CD4-positive, alpha-beta memory T cell (primary cell): ENCODE measurements at regions not wholly inside any gene's neighbourhood (a gene's known extent, or its start where the extent isn't known, plus 50 kb on each side); places are given as distances from the start of the nearest gene placed in this dataset.

ENCODE experiments used
- CTCF ChIA-PET: fragments of 350-600 bp; sonication (Branson Sonifier 250); formaldehyde crosslinking; loops from one replicate; lab custom pipeline; 2021; ENCODE audit warnings: inconsistent platforms; ENCODE audit not compliant: partially characterized antibody; lab: Charles Lee
- POLR2A ChIA-PET: fragments of 350-600 bp; sonication (Branson Sonifier 250); formaldehyde crosslinking; loops from one replicate; lab custom pipeline; 2021; ENCODE audit not compliant: partially characterized antibody; lab: Charles Lee
- DNase-seq, 5 donors: peaks; one replicate each; pipeline versions ENCODE4 v3.0.0 to v3.0.0-alpha.2; 2020 to 2022; ENCODE audit warnings: mixed read lengths in 1 of 5
- H3K27ac ChIP-seq: one replicate; pipeline ENCODE4 v1.7.0; 2013; ENCODE audit warnings: low read depth, low read length
- H3K27me3 ChIP-seq: 2 replicates; pipeline ENCODE4 v1.7.0; 2013; ENCODE audit warnings: mild to moderate bottlenecking, low read length, moderate library complexity; ENCODE audit not compliant: insufficient read depth
- H3K36me3 ChIP-seq: 2 replicates; pipeline ENCODE4 v1.7.0; 2013; ENCODE audit warnings: mild to moderate bottlenecking, low read length, moderate library complexity; ENCODE audit not compliant: insufficient read depth
- H3K4me1 ChIP-seq: 2 replicates; pipeline ENCODE4 v1.7.0; 2013; ENCODE audit warnings: mild to moderate bottlenecking, low read length, moderate library complexity; ENCODE audit not compliant: insufficient read depth
- H3K4me3 ChIP-seq, 2 donors: one replicate each; pipeline ENCODE4 v1.7.0; 2013; ENCODE audit warnings: low read length in 2 of 2, mild to moderate bottlenecking in 1 of 2
- H3K9me3 ChIP-seq, 2 donors: one replicate each; pipeline ENCODE4 v1.7.0; 2013; ENCODE audit warnings: low read length in 2 of 2, control low read depth in 1 of 2; ENCODE audit not compliant: control insufficient read depth in 1 of 2
- H3K27ac Mint-ChIP-seq, 7 donors: one replicate each; pipeline ENCODE4 v1.8.0; 2020 to 2021; ENCODE audit warnings: mixed read lengths in 7 of 7, mild to moderate bottlenecking in 6 of 7, inconsistent platforms in 3 of 7, moderate library complexity in 3 of 7
- H3K27me3 Mint-ChIP-seq, 2 donors: one replicate each; pipeline ENCODE4 v1.8.0; 2020 to 2021; ENCODE audit warnings: mixed read lengths in 2 of 2
- H3K36me3 Mint-ChIP-seq, 2 donors: one replicate each; pipeline ENCODE4 v1.8.0; 2020 to 2021; ENCODE audit warnings: mixed read lengths in 2 of 2, inconsistent platforms in 1 of 2, mild to moderate bottlenecking in 1 of 2
- H3K4me1 Mint-ChIP-seq, 4 donors: one replicate each; pipeline ENCODE4 v1.8.0; 2020 to 2021; ENCODE audit warnings: mixed read lengths in 4 of 4, mild to moderate bottlenecking in 1 of 4
- H3K4me3 Mint-ChIP-seq, 8 donors: one replicate each; pipeline ENCODE4 v1.8.0; 2020 to 2021; ENCODE audit warnings: mixed read lengths in 8 of 8, mild to moderate bottlenecking in 7 of 8, moderate library complexity in 6 of 8, inconsistent platforms in 3 of 8
- H3K9me3 Mint-ChIP-seq, 8 donors: one replicate each; pipeline ENCODE4 v1.8.0; 2020 to 2021; ENCODE audit warnings: mixed read lengths in 8 of 8, mild to moderate bottlenecking in 5 of 8, inconsistent platforms in 3 of 8, moderate library complexity in 1 of 8
- intact Hi-C: fragments of 100-400 bp; cut with micrococcal nuclease; formaldehyde crosslinking; loops from one replicate; pipeline ENCODE4 v1.15.1; 2023

GRCh38 chr5:124436294-124436693 is 310.1 kb downstream of the ZNF608 start:
- Mint-ChIP-seq H3K9me3 (peaks cover 0 to 29% (median 6%) of the 10 kb centered on the region in 8 donors), H3K27me3 (no peaks in the 10 kb centered on the region), H3K4me1 (no peaks in the 10 kb centered on the region), H3K4me3 (no peak overlapping the region), H3K36me3 (no peaks in the 10 kb centered on the region), H3K27ac (no peak overlapping the region)
- H3K27ac ChIP-seq = no peak overlapping the region
- DNase-seq = no peak
- H3K4me3 ChIP-seq = no peak overlapping the region
- no peaks in the 10 kb centered on the region for H3K9me3 ChIP-seq
- H3K4me1 ChIP-seq = no peaks in the 10 kb centered on the region
- intact Hi-C loops = no loop called here
- CTCF ChIA-PET = no interaction called here
- POLR2A ChIA-PET = no interaction called here
- no peaks in the 10 kb centered on the region for H3K36me3 ChIP-seq
- H3K27me3 ChIP-seq = no peaks in the 10 kb centered on the region

GRCh38 chr5:124433170-124433569 is 313.3 kb downstream of the ZNF608 start:
- no peak overlapping the region for H3K27ac Mint-ChIP-seq
- Histone ChIP-seq H3K4me3 (no peak overlapping the region), H3K4me1 (no peaks in the 10 kb centered on the region), H3K27me3 (no peaks in the 10 kb centered on the region), H3K27ac (no peak overlapping the region), H3K9me3 (no peaks in the 10 kb centered on the region), H3K36me3 (no peaks in the 10 kb centered on the region)
- POLR2A ChIA-PET = no interaction called here
- intact Hi-C loops = no loop called here
- H3K4me3 Mint-ChIP-seq = no peak overlapping the region
- no peak for DNase-seq
- H3K9me3 Mint-ChIP-seq = peaks cover 0 to 33% (median 13%) of the 10 kb centered on the region in 8 donors
- no peaks in the 10 kb centered on the region for H3K36me3 Mint-ChIP-seq
- no peaks in the 10 kb centered on the region for H3K27me3 Mint-ChIP-seq
- no peaks in the 10 kb centered on the region for H3K4me1 Mint-ChIP-seq
- CTCF ChIA-PET = no interaction called here

GRCh38 chr5:124421584-124421983 is 324.9 kb downstream of the ZNF608 start:
- H3K27me3 ChIP-seq = no peaks in the 10 kb centered on the region
- H3K4me1 Mint-ChIP-seq = no peaks in the 10 kb centered on the region
- H3K9me3 ChIP-seq = no peaks in the 10 kb centered on the region
- H3K27ac Mint-ChIP-seq = no peak overlapping the region
- H3K27me3 Mint-ChIP-seq = no peaks in the 10 kb centered on the region
- H3K4me1 ChIP-seq = no peaks in the 10 kb centered on the region
- H3K4me3 ChIP-seq = no peak overlapping the region
- no peak overlapping the region for H3K27ac ChIP-seq
- ChIA-PET POLR2A (no interaction called here), CTCF (no interaction called here)
- intact Hi-C loops = no loop called here
- no peak for DNase-seq
- peaks cover 0 to 34% (median 19%) of the 10 kb centered on the region in 8 donors for H3K9me3 Mint-ChIP-seq
- no peaks in the 10 kb centered on the region for H3K36me3 Mint-ChIP-seq
- no peaks in the 10 kb centered on the region for H3K36me3 ChIP-seq
- no peak overlapping the region for H3K4me3 Mint-ChIP-seq

- no peak overlapping the region for H3K4me3 ChIP-seq
- POLR2A ChIA-PET = no interaction called here
- no peak for DNase-seq
Observed at GRCh38 chr5:124420952-124421351, 325.5 kb downstream of the ZNF608 start.

GRCh38 chr5:124419531-124419930 is 326.9 kb downstream of the ZNF608 start:
- no peaks in the 10 kb centered on the region for H3K36me3 ChIP-seq
- H3K27me3 ChIP-seq = no peaks in the 10 kb centered on the region
- no peak overlapping the region for H3K4me3 Mint-ChIP-seq
- no peaks in the 10 kb centered on the region for H3K27me3 Mint-ChIP-seq
- no peaks in the 10 kb centered on the region for H3K4me1 ChIP-seq
- H3K27ac Mint-ChIP-seq = no peak overlapping the region
- no peaks in the 10 kb centered on the region for H3K9me3 ChIP-seq
- DNase-seq = no peak
- intact Hi-C loops = no loop called here
- peaks cover 0 to 28% (median 16%) of the 10 kb centered on the region in 8 donors for H3K9me3 Mint-ChIP-seq
- no peaks in the 10 kb centered on the region for H3K36me3 Mint-ChIP-seq
- ChIA-PET POLR2A (no interaction called here), CTCF (no interaction called here)
- no peaks in the 10 kb centered on the region for H3K4me1 Mint-ChIP-seq
- H3K27ac ChIP-seq = no peak overlapping the region
- no peak overlapping the region for H3K4me3 ChIP-seq

More at GRCh38 chr5:124420952-124421351, 325.5 kb downstream of the ZNF608 start:
- no peaks in the 10 kb centered on the region for H3K27me3 ChIP-seq
- H3K9me3 Mint-ChIP-seq = peaks cover 0 to 34% (median 19%) of the 10 kb centered on the region in 8 donors
- no peaks in the 10 kb centered on the region for H3K27me3 Mint-ChIP-seq
- no peak overlapping the region for H3K27ac Mint-ChIP-seq
- no peaks in the 10 kb centered on the region for H3K36me3 Mint-ChIP-seq
- CTCF ChIA-PET = no interaction called here
- no peaks in the 10 kb centered on the region for H3K4me1 Mint-ChIP-seq
- intact Hi-C loops = no loop called here
- H3K9me3 ChIP-seq = no peaks in the 10 kb centered on the region
- no peaks in the 10 kb centered on the region for H3K36me3 ChIP-seq
- no peak overlapping the region for H3K4me3 Mint-ChIP-seq
- no peaks in the 10 kb centered on the region for H3K4me1 ChIP-seq
- no peak overlapping the region for H3K27ac ChIP-seq

GRCh38 chr5:124418390-124418789 is 328.0 kb downstream of the ZNF608 start:
- no peaks in the 10 kb centered on the region for H3K4me1 ChIP-seq
- Mint-ChIP-seq H3K4me3 (no peak overlapping the region), H3K36me3 (no peaks in the 10 kb centered on the region), H3K27me3 (no peaks in the 10 kb centered on the region), H3K9me3 (peaks cover 0 to 21% (median 13%) of the 10 kb centered on the region in 8 donors), H3K27ac (no peak overlapping the region), H3K4me1 (no peaks in the 10 kb centered on the region)
- H3K9me3 ChIP-seq = no peaks in the 10 kb centered on the region
- no peaks in the 10 kb centered on the region for H3K27me3 ChIP-seq
- no peak for DNase-seq
- no peak overlapping the region for H3K27ac ChIP-seq
- ChIA-PET POLR2A (no interaction called here), CTCF (no interaction called here)
- H3K4me3 ChIP-seq = no peak overlapping the region
- H3K36me3 ChIP-seq = no peaks in the 10 kb centered on the region
- intact Hi-C loops = no loop called here

GRCh38 chr5:124417196-124417595 is 329.2 kb downstream of the ZNF608 start:
- Histone ChIP-seq H3K4me3 (no peak overlapping the region), H3K9me3 (no peaks in the 10 kb centered on the region), H3K36me3 (no peaks in the 10 kb centered on the region), H3K4me1 (no peaks in the 10 kb centered on the region), H3K27ac (no peak overlapping the region), H3K27me3 (no peaks in the 10 kb centered on the region)
- H3K36me3 Mint-ChIP-seq = no peaks in the 10 kb centered on the region
- CTCF ChIA-PET = no interaction called here
- H3K27me3 Mint-ChIP-seq = no peaks in the 10 kb centered on the region
- no peak for DNase-seq
- H3K4me1 Mint-ChIP-seq = no peaks in the 10 kb centered on the region
- no peak overlapping the region for H3K4me3 Mint-ChIP-seq
- peaks cover 0 to 19% (median 10%) of the 10 kb centered on the region in 8 donors for H3K9me3 Mint-ChIP-seq
- H3K27ac Mint-ChIP-seq = no peak overlapping the region
- POLR2A ChIA-PET = no interaction called here
- intact Hi-C loops = no loop called here

GRCh38 chr5:124416627-124417026 is 329.8 kb downstream of the ZNF608 start:
- Histone ChIP-seq H3K27me3 (no peaks in the 10 kb centered on the region), H3K9me3 (no peaks in the 10 kb centered on the region), H3K4me3 (no peak overlapping the region), H3K36me3 (no peaks in the 10 kb centered on the region), H3K4me1 (no peaks in the 10 kb centered on the region), H3K27ac (no peak overlapping the region)
- no peak overlapping the region for H3K27ac Mint-ChIP-seq
- no peaks in the 10 kb centered on the region for H3K27me3 Mint-ChIP-seq
- no peak for DNase-seq
- ChIA-PET CTCF (no interaction called here), POLR2A (no interaction called here)
- peaks cover 0 to 16% (median 6%) of the 10 kb centered on the region in 8 donors for H3K9me3 Mint-ChIP-seq
- intact Hi-C loops = no loop called here
- H3K36me3 Mint-ChIP-seq = no peaks in the 10 kb centered on the region
- H3K4me1 Mint-ChIP-seq = no peaks in the 10 kb centered on the region
- H3K4me3 Mint-ChIP-seq = no peak overlapping the region
